ENCODE measurements at regions not wholly inside any gene's neighbourhood (a gene's known extent, or its start where the extent isn't known, plus 50 kb on each side); places are given as distances from the start of the nearest gene placed in this dataset.

DNA sequence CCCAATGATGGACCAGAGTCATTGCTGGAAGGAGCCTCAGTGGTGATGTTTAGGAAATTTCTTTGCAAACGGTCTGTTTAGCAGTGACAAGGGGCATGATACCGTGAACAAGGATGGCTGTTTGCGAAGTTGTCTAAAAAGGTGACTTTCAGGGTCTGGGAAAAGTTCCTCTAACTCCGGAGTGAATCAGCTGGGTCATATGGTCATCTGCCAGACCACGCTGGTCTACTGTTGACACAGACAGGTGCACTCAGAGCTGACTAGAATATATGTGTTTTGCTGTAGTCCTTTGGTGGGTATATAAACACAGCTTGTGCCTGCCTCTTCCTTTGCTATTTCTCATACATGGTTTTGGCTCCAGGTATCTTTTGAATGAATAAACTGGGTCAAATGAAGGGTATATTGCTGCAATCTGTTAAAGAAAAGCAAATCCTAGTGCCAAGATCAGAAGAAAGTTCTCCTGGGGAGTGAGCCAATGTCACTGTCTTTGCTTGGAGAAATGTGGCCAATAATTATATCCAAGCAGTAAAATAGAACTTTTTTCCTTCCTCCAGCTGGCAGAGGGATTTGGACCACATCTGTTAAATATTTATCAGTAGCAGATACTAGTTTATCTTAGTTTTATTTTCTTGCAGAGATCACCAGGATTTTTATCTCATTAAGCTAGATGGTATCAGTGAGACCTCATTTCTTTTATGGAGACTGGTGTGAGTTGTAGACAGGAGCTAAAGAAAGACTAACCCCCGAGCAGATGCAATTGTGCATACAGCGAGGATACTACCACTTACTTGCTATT lies 286.0 kb downstream of the TRIB2 start:
- no peak for TF ChIP-seq POLR2AphosphoS5 (IDR thresholded peaks at IDR 0.05; ENCODE audit: low read depth, low read length)
- no peak for TF ChIP-seq POLR2A (IDR thresholded peaks at IDR 0.05; ENCODE audit: low read depth, low read length)
- TF ChIP-seq TAF1 (IDR thresholded peaks at IDR 0.05; ENCODE audit: low read depth, low read length), result no peak
- TF ChIP-seq SPI1 (IDR thresholded peaks at IDR 0.05; ENCODE audit: low read depth, low read length), result no peak
- TF ChIP-seq POU2F2 (IDR thresholded peaks at IDR 0.05; ENCODE audit: low read depth, low read length), result no peak
- TF ChIP-seq PAX5 (IDR thresholded peaks at IDR 0.05; ENCODE audit: insufficient read depth, low read length, severe bottlenecking), result no peak
